Esophagus (tissue), 2 donors: ENCODE measurements at regions not wholly inside any gene's neighbourhood (a gene's known extent, or its start where the extent isn't known, plus 50 kb on each side); places are given as distances from the start of the nearest gene placed in this dataset.

ENCODE experiments used
- H3K27ac ChIP-seq, 2 donors: one replicate each; pipeline ENCODE4 v1.5.1; 2013; ENCODE audit warnings: low read depth in 2 of 2, mild to moderate bottlenecking in 2 of 2, inconsistent platforms in 1 of 2, low read length in 1 of 2, moderate library complexity in 1 of 2
- H3K27me3 ChIP-seq, 2 donors: one replicate each; pipeline ENCODE4 v1.6.1; 2013; ENCODE audit warnings: low read length in 2 of 2, control low read depth in 1 of 2, mild to moderate bottlenecking in 1 of 2; ENCODE audit not compliant: insufficient read depth in 2 of 2, control insufficient read depth in 1 of 2
- H3K36me3 ChIP-seq, 2 donors: one replicate each; pipeline ENCODE4 v1.6.1; 2013; ENCODE audit warnings: low read length in 1 of 2; ENCODE audit not compliant: control insufficient read depth in 2 of 2, insufficient read depth in 2 of 2
- H3K4me1 ChIP-seq, 2 donors: one replicate each; pipeline ENCODE4 v1.6.1; 2013; ENCODE audit warnings: low read length in 1 of 2; ENCODE audit not compliant: control insufficient read depth in 2 of 2, insufficient read depth in 2 of 2
- H3K4me3 ChIP-seq, 2 donors: one replicate each; pipeline ENCODE4 v1.5.1; 2013; ENCODE audit warnings: low read length in 2 of 2, mild to moderate bottlenecking in 2 of 2, low read depth in 1 of 2, moderate library complexity in 1 of 2
- H3K9me3 ChIP-seq, 2 donors: one replicate each; pipeline ENCODE4 v1.6.1; 2013; ENCODE audit warnings: mild to moderate bottlenecking in 2 of 2, low read depth in 1 of 2, low read length in 1 of 2, moderate library complexity in 1 of 2; ENCODE audit not compliant: control insufficient read depth in 2 of 2, insufficient read depth in 1 of 2
- WGBS, 2 donors: extraction: QIAGEN DNeasy Blood & Tissue Kit; methylation state at CpG; one replicate each; pipeline ENCODE4 v1.1.7; 2013; 5-methylcytosine and 5-hydroxymethylcytosine counted together
- donor health status: healthy with polysubstance abuse.
- donor health status: Bipolar disorder and iron deficiency.

- Histone ChIP-seq H3K4me3 (no peak overlapping the region), H3K27me3 (no peaks in the 10 kb centered on the region), H3K36me3 (no peaks in the 10 kb centered on the region), H3K4me1 (no peaks in the 10 kb centered on the region), H3K9me3 (no peaks in the 10 kb centered on the region), H3K27ac (no peak overlapping the region)
- 91 to 93% methylated on average over 21 of the region's 21 CpGs for WGBS, 2 donors
These were observed 276.8 kb upstream of the HDAC4 start for GRCh38 chr2:239677453-239678185.

- no peaks in the 10 kb centered on the region for H3K27me3 ChIP-seq
- no peaks in the 10 kb centered on the region for H3K9me3 ChIP-seq
- H3K4me3 ChIP-seq = no peak overlapping the region
- H3K27ac ChIP-seq = no peak overlapping the region
- H3K36me3 ChIP-seq = no peaks in the 10 kb centered on the region
- 73 to 74% methylated on average over 19 of the region's 19 CpGs for WGBS, 2 donors
- H3K4me1 ChIP-seq = no peaks in the 10 kb centered on the region
These were observed 276.1 kb upstream of the HDAC4 start for GRCh38 chr2:239676716-239677452.

- no peaks in the 10 kb centered on the region for H3K27me3 ChIP-seq
- no peaks in the 10 kb centered on the region for H3K9me3 ChIP-seq
- no peaks in the 10 kb centered on the region for H3K4me1 ChIP-seq
- no peaks in the 10 kb centered on the region for H3K36me3 ChIP-seq
- no peak overlapping the region for H3K4me3 ChIP-seq
- no peak overlapping the region for H3K27ac ChIP-seq
- 76 to 78% methylated on average over 19 to 22 of the region's 22 CpGs for WGBS, 2 donors
These were observed 275.3 kb upstream of the HDAC4 start for GRCh38 chr2:239675826-239676715.

- H3K9me3 ChIP-seq = no peaks in the 10 kb centered on the region
- no peak overlapping the region for H3K27ac ChIP-seq
- H3K4me1 ChIP-seq = no peaks in the 10 kb centered on the region
- no peaks in the 10 kb centered on the region for H3K27me3 ChIP-seq
- no peak overlapping the region for H3K4me3 ChIP-seq
- no peaks in the 10 kb centered on the region for H3K36me3 ChIP-seq
- WGBS, 2 donors = 87 to 92% methylated on average over 17 of the region's 17 CpGs
These were observed 274.4 kb upstream of the HDAC4 start for GRCh38 chr2:239674981-239675825.

GRCh38 chr2:239674101-239674980 lies 273.5 kb upstream of the HDAC4 start:
- WGBS, 2 donors = 88 to 89% methylated on average over 17 of the region's 17 CpGs
- no peak overlapping the region for H3K27ac ChIP-seq
- H3K4me3 ChIP-seq = no peak overlapping the region
- H3K9me3 ChIP-seq = no peaks in the 10 kb centered on the region
- H3K4me1 ChIP-seq = no peaks in the 10 kb centered on the region
- no peaks in the 10 kb centered on the region for H3K27me3 ChIP-seq
- H3K36me3 ChIP-seq = no peaks in the 10 kb centered on the region

GRCh38 chr2:239673641-239674040 lies 272.8 kb upstream of the HDAC4 start:
- H3K4me1 ChIP-seq = no peaks in the 10 kb centered on the region
- 77 to 81% methylated on average over 10 of the region's 10 CpGs for WGBS, 2 donors

GRCh38 chr2:239671916-239672849 lies 271.4 kb upstream of the HDAC4 start:
- Histone ChIP-seq H3K9me3 (no peaks in the 10 kb centered on the region), H3K4me1 (no peaks in the 10 kb centered on the region), H3K36me3 (no peaks in the 10 kb centered on the region), H3K4me3 (no peak overlapping the region), H3K27me3 (no peaks in the 10 kb centered on the region), H3K27ac (no peak overlapping the region)
- WGBS, 2 donors = 85 to 90% methylated on average over 18 of the region's 18 CpGs

More at GRCh38 chr2:239673641-239674040, 272.8 kb upstream of the HDAC4 start:
- no peak overlapping the region for H3K4me3 ChIP-seq
- no peaks in the 10 kb centered on the region for H3K9me3 ChIP-seq
- H3K36me3 ChIP-seq = no peaks in the 10 kb centered on the region
- H3K27me3 ChIP-seq = no peaks in the 10 kb centered on the region
- H3K27ac ChIP-seq = no peak overlapping the region

- H3K9me3 ChIP-seq = no peaks in the 10 kb centered on the region
- no peaks in the 10 kb centered on the region for H3K27me3 ChIP-seq
- H3K36me3 ChIP-seq = no peaks in the 10 kb centered on the region
- no peak overlapping the region for H3K27ac ChIP-seq
- no peaks in the 10 kb centered on the region for H3K4me1 ChIP-seq
- 87 to 90% methylated on average over 10 of the region's 10 CpGs for WGBS, 2 donors
- no peak overlapping the region for H3K4me3 ChIP-seq
These were observed 270.7 kb upstream of the HDAC4 start for GRCh38 chr2:239671471-239671870.
